Skin of body (tissue), 1 donor: ENCODE measurements at regions not wholly inside any gene's neighbourhood (a gene's known extent, or its start where the extent isn't known, plus 50 kb on each side); places are given as distances from the start of the nearest gene placed in this dataset.
A peak's percentile ranks its signal among the peaks of the same experiment; 100 is the strongest.

Experiments used
- DNase-seq: peaks from one replicate; lab custom pipeline; 2025; lab: John Stamatoyannopoulos, UW

DNA sequence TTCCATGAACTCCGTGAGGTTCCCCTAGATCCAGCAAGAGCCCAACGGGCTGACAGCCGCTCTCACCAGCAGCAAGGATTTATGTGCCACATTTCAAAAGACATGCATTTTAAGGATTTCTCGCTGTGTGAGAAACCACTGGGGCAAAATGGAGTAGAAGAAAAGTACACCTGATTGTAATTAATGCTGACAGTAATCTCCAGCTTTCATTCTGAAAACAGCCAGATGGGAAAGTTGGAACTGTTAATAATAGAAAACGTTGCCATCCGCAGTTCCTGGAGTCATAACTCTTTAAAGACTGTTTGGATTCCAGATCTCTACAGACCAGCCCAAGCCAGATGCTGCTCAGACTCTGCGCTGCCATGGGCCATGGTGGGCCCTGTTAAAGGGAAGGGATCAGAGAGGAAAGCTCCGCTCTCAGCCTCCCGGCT, 216.9 kb upstream of the GLI3 start:
- peak; percentile 91 for DNase-seq

DNA sequence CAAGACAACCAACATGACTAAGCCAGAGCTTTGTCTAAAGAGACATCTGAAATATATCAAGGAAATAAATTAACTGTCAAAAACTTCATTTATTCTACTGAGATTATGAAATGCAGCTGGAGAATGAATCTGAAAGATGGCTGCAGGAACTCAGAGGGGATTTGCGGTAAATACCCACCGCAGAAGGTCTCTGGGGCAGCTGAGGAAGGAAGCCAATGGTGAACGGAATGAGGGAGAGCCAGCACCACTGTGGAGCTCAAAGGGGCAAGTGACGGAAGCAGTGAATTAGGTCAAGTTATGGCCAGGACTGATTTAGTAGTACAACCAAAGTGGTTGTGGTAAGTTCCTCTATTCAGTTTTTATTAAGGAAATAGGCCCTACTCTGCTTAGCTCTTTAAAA, 215.3 kb upstream of the GLI3 start:
- no peak for DNase-seq

DNA sequence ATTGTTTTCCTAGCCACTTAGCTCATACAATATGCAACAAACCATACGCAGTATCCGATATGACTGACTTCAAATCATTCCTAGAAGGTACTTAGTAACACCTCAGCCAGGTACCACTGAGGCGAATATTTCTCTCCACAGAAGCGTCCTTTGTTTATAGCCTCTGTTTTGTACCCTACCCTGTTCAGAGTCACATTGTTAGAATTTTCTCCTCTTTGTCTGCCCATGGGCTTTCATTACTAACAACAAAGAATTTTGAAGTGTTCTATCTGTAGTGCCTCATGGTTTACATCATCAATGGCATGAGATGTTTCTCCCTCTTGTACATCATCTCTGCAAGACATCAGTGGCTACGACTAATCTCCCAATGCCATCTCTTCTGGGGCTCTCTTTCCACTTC, 212.4 kb upstream of the GLI3 start:
- DNase-seq: no peak

DNA sequence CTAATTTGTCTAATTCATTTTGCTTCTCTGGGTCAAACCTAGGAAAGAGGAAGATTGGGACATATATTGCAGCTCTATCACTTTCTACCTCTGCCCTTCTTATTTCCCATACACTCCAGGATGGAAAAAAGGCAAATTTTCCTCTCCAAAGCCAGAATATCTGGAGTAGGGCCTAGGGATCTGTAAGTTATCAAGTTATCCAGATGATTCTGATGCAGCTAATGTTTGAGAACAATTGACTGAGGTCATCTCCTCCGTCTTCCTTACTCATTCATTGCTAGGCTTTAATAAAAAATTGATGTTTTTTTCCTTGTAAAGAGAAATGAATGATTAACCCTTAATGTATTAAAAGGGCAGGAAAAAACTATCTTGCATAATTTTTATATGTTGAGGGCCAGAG, 211.9 kb upstream of the GLI3 start:
- peak; percentile 85 for DNase-seq

DNA sequence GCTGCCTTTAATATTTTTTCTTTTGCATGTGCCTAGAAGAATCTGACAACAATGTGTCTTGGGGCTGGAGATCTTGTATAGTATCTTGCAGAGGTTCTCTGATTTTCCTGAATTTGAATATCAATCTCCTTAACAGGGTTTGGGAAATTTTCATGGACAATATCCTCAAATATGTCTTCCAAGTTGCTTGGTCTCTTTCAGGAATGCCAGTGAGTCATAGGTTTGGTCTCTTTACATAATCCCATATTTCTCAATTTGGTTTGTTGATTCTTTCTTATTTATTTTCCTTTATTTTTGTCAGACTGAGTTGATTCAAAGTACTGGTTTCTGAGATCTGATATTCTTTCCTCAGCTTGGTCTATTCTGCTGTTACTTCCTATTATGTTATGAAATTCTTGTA, 208.7 kb upstream of the GLI3 start:
- no peak for DNase-seq

DNA sequence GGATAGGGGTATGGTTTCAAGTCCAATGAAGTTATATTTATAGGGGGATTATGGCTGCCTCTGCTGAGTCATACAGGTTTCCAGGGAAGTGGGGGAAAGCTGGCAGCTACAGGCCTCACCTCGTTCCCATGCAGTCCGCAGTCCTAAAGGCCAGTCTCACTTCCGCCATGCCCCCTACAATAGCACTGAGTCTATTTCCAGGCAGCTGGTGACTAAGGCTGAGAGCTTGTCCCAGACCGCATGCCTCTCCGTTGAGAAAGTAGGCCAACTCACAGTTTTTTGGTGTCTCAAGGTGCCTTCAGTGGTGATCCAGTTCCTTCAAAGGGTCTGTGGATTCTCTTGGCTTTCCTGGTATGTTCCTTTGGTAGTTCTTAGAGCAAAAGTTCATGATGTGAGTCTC, 203.9 kb upstream of the GLI3 start:
- no peak for DNase-seq

DNA sequence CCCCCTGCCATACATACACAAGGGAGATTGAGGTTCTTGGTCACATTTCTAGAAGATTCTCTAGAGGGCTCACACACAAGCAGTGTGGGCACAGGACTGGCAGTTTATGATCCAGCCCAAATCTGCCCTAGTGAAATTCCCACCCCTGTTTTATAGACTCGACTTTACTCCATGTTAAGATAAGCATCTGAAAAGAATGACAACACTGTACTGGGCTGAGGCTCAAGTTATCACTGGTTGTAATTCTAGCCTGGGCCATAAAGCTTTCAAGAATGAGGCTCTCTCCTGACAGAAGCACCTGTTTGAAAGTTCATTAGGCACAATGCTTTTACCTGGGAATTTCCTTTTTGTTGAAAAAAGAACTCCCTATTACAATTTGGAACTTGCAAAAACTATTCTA, 195.6 kb upstream of the GLI3 start:
- DNase-seq: no peak

DNA sequence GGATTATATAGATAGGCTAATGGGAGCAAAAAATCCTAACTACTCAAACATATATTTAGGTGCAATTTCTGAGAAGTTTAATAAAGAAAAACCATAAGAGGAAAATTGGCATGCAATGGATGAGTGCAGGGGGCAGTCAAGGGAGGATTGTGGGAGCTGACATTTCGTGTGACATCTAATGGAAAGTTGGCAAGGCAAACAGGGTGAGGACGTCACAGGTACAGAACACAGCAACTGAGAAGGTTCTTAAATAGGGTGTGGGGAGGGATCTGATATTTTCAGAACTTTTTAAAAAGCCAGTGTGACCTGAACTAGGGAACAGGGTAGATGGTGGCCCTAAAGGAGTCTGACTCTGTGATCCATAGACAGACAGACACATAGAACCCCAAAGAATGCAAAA, 194.9 kb upstream of the GLI3 start:
- no peak for DNase-seq

DNA sequence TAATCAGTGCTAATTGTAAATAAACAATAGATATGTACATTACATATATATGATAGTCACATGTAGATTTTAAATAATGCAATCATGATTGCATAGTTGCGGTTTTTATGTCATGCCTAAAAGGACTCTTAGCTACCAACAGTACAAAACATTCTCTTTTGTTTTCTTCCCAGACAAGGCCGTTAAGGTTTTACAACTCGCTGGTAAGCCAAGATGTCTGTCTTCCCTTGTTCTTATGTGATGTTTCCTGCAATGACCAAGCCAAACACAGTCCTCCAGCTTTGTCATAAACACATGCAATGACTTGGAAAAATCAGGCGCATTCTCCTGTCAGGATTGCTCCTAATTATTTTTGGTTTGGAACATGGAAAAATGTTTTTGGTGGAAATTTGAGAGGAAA, 192.3 kb upstream of the GLI3 start:
- DNase-seq: no peak

DNA sequence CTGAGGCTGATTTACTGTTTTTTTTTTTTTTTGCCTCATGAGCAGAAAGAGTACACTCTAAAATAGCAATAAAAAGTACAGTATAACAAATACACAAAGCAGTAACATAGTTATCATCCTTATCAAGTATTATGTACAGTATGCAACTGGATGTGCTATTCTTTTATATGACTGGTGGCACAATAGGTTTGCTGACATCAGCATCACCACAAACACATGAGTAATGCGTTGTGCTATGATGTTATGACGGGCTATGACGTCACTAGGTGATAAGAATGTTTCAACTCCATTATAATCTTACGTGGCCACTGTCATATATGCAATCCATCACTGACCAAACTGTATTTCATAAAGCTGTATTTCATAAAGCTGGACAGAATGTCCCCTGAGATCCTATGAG, 189.2 kb upstream of the GLI3 start:
- no peak for DNase-seq

DNA sequence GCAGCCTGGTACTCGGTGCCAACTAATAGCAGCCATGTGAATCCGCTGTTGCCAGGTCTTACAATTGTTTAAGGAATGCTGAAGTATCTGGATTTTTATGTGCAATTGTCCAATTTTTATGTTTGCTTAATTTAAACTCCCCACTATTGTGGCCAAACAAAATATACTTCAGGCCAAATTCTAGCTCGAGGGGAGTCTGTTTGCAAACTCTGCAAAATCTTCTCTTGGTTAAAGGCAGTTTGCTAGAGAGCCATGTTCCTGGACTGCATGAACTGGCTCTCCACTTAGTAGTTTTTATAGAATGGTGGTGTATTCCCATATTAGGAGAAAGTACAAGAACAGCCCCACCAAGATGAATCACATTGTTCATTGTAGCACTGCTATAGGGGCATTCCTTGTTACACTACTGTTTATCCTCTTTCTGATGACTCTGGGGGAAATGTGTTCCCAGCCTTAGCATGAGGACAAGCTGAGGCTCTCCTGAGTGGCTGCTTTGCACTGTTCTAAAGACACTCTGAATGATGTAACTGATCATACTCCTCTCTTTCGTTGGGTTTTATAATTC, 178.0 kb upstream of the GLI3 start:
- DNase-seq: no peak

DNA sequence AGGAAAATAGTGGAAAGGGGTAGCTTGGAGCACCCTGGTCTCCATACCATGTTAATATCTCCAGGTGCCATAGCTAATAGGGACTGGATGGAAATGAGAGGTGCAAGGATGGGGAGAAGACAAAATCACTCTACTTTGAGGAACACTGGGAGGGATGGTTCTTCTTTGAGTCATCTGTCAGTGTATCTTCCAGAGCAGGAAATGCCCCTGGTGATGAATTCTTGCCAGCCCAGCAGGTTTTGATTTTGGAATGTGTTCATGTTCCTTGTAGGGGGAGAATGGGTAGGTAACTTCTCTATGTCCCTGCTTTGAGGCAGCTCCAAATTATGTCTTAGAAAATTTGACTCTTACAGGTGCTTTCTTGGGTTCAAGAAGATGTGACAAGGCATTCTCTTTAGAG, 177.0 kb upstream of the GLI3 start:
- no peak for DNase-seq

DNA sequence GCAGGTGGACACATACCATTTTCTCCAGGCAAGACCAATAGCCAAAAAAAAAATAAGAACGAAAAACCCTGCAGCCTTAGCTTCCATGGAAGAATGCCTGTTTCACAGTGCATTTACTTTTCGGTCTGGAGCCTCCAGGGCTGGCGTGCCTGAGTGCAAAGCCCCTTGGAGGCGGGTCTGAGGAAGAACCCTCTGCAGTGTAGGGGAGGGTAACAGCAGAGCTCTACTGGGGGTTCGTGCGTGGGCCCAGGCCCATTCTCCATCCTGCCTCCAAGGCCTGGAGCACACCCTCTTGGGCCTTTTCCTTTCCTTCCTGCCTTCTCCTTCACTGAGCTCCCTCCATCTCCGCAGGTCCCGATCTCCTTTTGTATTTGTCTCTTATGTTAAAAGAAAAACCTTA, 172.3 kb upstream of the GLI3 start:
- no peak for DNase-seq

DNA sequence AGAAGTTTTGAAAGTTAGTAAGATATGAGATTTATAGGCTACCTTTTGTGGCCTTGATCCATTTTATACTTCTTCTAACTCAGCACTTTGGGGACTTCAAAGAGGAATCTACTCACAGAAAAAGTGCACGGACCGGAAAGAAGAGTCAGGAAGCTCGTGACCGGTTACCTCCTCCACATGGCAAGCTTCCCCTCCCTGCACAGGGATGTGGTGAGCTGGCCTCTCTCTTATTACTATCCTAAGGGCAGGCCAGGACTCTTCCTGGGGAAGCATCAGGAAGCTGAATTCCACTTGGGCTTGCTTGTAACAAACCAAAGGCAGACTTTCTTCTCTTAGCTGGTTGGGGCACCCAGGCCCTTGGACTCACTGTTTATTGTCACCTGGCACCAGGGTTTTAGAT, 170.8 kb upstream of the GLI3 start:
- DNase-seq: no peak

DNA sequence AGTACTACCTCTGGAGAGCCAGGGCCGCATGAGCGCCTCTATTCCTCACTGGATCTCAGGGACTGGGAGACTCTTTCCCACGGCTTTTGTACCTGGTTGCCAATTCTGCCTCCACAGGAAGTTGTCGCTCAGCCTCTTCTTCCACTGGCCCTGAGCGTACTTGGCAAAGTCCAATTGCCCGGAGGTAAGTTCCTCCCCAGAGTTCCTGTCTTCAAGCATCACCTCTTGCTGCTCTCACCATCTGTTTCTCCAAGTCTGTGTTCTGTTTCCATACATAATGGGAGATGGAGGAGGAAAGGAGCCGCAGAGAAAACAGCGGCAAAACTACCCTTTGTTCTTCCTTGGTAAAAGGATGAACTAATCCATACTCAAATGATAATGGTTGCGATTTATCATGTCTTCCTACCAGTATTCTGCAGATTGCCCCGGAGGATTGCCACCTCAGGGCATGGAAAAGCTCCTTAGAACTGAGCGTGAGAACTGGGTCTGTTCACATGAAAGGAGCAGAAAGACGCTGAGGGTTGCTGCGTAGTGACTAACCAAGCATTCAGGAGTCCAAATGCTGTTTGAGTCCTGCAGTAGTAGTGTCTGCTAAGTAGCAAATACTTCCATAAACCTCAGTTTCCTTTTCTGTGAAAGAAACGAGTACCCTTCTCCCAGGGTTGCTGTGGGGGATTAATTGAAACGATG, 170.2 kb upstream of the GLI3 start:
- no peak for DNase-seq

DNA sequence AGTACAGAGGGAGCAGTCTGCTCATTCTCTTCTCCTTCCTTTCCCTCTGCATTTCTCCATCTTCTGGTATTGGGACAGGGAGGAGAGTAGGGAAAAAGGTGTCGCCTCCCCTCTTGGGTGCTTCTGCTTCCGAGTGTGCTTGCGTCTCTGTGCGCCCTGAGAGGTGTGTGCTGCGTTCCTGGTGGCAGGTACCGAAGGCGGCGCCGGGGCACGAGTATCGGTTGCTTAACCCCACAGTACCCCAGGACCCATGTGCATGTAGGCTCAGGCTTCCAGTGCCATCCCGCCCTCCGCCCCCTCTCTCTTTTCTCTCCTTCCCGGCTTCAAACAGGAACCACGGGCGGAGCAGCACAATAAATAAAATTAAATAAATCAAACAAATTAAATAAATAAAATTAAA, 169.3 kb upstream of the GLI3 start:
- DNase-seq: no peak

DNA sequence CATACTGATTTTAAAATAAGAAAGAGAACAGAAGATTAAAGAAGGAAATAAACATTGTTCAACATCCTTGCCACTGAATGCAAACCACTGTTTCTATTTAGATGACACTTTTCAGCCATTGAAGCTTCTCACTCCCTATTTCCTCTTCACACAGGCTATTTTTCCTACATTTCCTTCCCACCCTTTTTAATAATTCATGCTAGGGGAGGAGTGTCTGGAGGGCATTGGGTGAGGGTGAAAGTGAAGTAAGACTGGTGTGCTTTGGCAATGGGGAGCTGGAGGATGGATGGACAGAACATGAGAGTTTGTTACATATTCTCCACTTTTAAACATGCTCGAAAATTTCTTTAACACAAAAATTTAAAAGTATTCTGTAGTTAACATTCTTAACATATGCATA, 168.8 kb upstream of the GLI3 start:
- DNase-seq: no peak

DNA sequence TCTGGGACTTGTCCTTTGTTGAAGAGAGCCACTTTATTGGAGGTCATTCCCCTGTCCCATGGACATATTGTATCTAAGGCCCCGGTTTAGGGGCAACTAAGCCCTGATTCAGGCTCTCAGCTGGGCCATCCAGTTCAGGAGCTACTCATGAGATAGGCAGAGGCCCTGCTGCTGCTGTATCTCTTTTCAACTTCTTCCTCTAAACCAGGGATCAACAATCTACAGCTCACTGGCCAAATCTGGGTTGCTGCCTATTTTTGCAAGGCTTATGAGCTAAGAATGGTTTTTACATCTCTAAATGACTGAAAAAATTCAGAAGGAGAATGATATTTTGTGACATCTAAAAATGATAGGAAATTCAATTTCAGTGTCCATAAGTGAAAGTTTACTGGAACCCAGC, 166.8 kb upstream of the GLI3 start:
- DNase-seq: no peak

DNA sequence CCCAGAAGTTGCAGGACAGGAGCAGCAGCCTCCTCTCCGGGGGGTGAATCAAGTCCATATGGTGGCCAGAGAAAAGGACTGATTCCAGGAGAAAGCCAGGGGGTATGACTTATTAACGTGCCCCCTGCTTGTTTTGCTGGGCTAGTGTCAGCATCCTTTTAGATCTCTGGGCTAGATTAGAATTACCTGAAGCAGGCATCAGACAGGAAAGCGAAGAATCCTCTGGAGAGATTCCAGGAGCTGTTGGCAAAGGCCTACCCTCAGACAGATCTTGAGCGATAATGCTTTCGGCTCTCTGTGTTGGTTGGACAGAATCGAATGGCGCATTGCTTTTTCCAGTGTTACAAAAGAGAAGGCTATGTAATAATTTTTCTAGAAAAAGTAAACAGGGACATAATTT, 164.0 kb upstream of the GLI3 start:
- no peak for DNase-seq

DNA sequence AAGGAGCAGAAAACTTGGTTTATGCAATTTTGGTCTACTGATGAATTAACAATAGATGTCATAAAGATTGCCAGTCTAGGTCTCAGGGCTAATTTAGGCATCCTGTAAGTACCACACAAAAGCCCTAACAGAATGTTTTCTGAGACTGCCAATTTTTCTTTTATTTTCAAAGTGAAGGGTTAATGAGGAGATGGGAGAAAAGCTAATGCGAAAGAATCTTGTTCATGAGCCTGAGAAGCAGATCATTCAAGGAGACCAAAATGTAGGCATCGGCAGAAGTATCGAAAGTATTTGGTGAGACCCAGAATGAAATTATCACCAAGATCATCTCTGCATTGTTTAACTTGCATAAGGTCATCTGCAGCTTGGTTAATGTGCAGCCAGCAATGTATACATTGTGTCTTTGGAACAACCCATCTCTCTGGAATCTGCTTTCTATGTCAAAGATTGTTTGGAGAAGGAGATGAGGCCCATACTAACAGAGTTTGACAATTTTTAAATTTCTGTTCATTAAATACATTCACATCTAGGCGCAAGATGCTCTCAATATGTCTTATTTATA, 163.3 kb upstream of the GLI3 start:
- DNase-seq: no peak

DNA sequence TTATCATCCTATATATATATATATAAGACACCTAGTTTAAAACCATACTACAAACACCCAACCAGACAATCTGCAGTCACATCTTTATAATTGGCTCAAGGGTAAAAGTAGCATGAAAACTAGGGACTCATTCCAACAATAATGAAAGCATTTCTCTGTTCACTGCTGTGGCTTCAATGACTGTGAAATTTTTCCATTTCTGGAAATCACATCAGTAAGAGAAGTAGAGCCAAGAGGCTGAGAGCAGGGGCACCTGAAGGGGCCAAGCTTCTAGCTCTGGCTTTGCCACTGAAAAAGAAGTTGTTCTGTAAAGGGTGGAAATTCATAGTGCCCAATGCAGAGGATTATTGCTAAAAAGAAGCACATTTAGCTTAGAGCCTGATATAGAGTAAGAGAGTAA, 158.6 kb upstream of the GLI3 start:
- peak; percentile 42 for DNase-seq

DNA sequence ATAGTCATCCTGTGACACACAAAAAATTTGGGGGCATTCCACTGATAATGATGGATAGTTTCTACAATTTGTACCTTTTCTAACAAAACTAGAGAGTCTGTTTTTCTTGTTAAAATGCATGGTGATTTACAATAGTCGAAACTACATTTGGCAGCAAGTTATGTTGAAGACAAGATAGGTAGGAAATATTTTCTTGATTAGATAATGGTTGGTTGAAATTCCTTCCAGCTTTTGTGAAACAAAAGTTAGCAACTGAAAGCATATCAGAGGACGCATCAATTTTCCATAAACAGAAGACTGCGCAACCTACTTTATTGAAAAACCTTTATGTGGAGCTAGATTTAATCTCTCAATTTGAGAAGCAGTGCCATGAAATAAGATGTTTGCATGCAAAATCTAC, 155.8 kb upstream of the GLI3 start:
- peak; percentile 38 for DNase-seq

DNA sequence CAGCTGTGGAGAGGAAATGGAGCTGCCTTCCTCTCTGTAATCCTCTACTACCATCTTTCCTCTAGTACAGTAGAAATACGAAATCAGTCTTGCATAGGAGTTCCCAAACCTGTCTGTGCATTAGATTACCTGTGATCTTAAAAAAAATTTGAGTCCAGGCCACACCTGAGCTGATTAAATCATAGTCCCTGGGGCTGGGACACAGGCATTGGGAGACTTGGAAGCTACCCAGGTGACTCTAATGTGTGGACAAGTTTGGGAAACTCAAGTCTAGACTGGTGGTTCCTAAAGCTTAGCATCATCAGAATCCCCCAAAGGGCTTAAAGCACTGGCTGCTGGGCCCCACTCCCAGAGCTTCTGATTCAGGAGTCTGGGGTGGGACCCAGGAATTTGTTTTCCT, 152.7 kb upstream of the GLI3 start:
- DNase-seq: peak; percentile 38

DNA sequence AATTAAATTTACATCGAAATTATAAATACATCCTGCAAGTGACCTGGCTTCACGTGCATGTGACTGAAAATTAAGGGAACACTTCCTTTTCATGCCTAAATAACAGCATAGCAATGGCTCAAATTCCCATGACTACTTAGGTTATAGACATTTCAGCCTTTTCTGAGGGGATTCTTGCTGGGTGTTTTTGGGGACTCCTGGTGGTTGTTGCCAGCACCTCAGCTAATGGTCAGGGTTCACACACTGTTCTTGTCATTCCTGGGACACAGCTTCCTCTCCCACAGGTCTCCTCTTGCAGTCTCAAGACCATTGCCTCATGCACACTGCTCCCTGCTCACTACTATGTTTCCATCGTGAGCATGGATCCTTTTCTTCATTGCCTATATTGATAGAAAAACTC, 148.9 kb upstream of the GLI3 start:
- no peak for DNase-seq
